GM12891 (cell line): ENCODE measurements at regions not wholly inside any gene's neighbourhood (a gene's known extent, or its start where the extent isn't known, plus 50 kb on each side); places are given as distances from the start of the nearest gene placed in this dataset.
"Not testable (repeated sequence)": the region's sequence is repeated elsewhere in the genome, so short reads cannot be mapped to it uniquely, and the experiment has no call there.

ENCODE experiments used
- DNase-seq: peaks from one replicate; pipeline ENCODE4 v3.0.0; 2011; ENCODE audit warnings: low spot score; ENCODE audit not compliant: insufficient read length
- FAIRE-seq: peaks from 2 replicates; lab custom pipeline; 2011; peaks lifted over from hg19 to GRCh38; lab: Jason Lieb, UNC
- PAX5 ChIP-seq: IDR thresholded peaks from 2 replicates; pipeline ENCODE4 v1.6.1; 2011; ENCODE audit warnings: low read length, moderate library complexity, mild to moderate bottlenecking; ENCODE audit not compliant: insufficient read depth, severe bottlenecking
- POLR2A ChIP-seq: IDR thresholded peaks from 2 replicates; pipeline ENCODE4 v1.6.1; 2011; ENCODE audit warnings: low read depth, low read length, control low read depth
- POLR2AphosphoS5 ChIP-seq: IDR thresholded peaks from 2 replicates; pipeline ENCODE4 v1.6.1; 2011; ENCODE audit warnings: low read depth, low read length, control low read depth
- POU2F2 ChIP-seq: IDR thresholded peaks from 2 replicates; pipeline ENCODE4 v1.6.1; 2011; ENCODE audit warnings: low read depth, mild to moderate bottlenecking, control low read depth, low read length, moderate library complexity
- SPI1 ChIP-seq: IDR thresholded peaks from 2 replicates; pipeline ENCODE4 v1.6.1; 2011; ENCODE audit warnings: low read depth, low read length, control low read depth
- TAF1 ChIP-seq: IDR thresholded peaks from 2 replicates; pipeline ENCODE4 v1.6.1; 2011; ENCODE audit warnings: low read depth, low read length, control low read depth

GRCh38 chr6:84582997-84583396 lies 181.4 kb downstream of the TBX18 start:
- FAIRE-seq (no peak), DNase-seq (no peak)
- TF ChIP-seq PAX5 (no peak), SPI1 (no peak), POLR2AphosphoS5 (no peak), POLR2A (no peak), TAF1 (no peak), POU2F2 (no peak)

GRCh38 chr6:84581494-84582259 lies 182.7 kb downstream of the TBX18 start:
- no peak for DNase-seq
- no peak for FAIRE-seq

GRCh38 chr6:84579404-84579803 lies 185.0 kb downstream of the TBX18 start:
- FAIRE-seq (no peak), DNase-seq (no peak)
- TF ChIP-seq POLR2AphosphoS5 (no peak), POU2F2 (no peak), POLR2A (no peak), SPI1 (no peak), TAF1 (no peak)

More at GRCh38 chr6:84581494-84582259, 182.7 kb downstream of the TBX18 start:
- TF ChIP-seq PAX5 (no peak), TAF1 (no peak), SPI1 (no peak), POLR2AphosphoS5 (no peak)

GRCh38 chr6:84576029-84576428 lies 188.4 kb downstream of the TBX18 start:
- DNase-seq: no peak
- TF ChIP-seq TAF1: no peak
- TF ChIP-seq SPI1: no peak
- no peak for TF ChIP-seq POLR2A
- no peak for TF ChIP-seq POLR2AphosphoS5
- no peak for TF ChIP-seq PAX5
- TF ChIP-seq POU2F2: no peak
- no peak for FAIRE-seq

GRCh38 chr6:84575264-84575663 lies 189.1 kb downstream of the TBX18 start:
- DNase-seq (no peak), FAIRE-seq (no peak)
- TF ChIP-seq POLR2AphosphoS5: no peak
- no peak for TF ChIP-seq POLR2A
- no peak for TF ChIP-seq SPI1
- TF ChIP-seq TAF1: no peak
- TF ChIP-seq POU2F2: no peak
- no peak for TF ChIP-seq PAX5

- FAIRE-seq: no peak
- no peak for DNase-seq
- TF ChIP-seq POU2F2 (no peak), SPI1 (no peak), POLR2A (no peak), POLR2AphosphoS5 (no peak), TAF1 (no peak), PAX5 (no peak)
Measured at GRCh38 chr6:84569882-84570281, 194.5 kb downstream of the TBX18 start.

- no peak for DNase-seq
- no peak for FAIRE-seq
- TF ChIP-seq TAF1 (no peak), PAX5 (no peak), POLR2A (no peak), POLR2AphosphoS5 (no peak), SPI1 (no peak), POU2F2 (no peak)
Measured at GRCh38 chr6:84568971-84569370, 195.4 kb downstream of the TBX18 start.

- not testable (repeated sequence) for DNase-seq, FAIRE-seq
Measured at GRCh38 chr6:84565718-84566117, 198.7 kb downstream of the TBX18 start.

GRCh38 chr6:84560436-84561390 lies 203.7 kb downstream of the TBX18 start:
- FAIRE-seq: no peak
- TF ChIP-seq SPI1: no peak
- TF ChIP-seq PAX5: no peak
- TF ChIP-seq POLR2AphosphoS5: no peak
- no peak for TF ChIP-seq POLR2A
- no peak for TF ChIP-seq TAF1
- TF ChIP-seq POU2F2: no peak

More at GRCh38 chr6:84560436-84561390, 203.7 kb downstream of the TBX18 start:
- DNase-seq: no peak
